ENCODE measurements at regions not wholly inside any gene's neighbourhood (a gene's known extent, or its start where the extent isn't known, plus 50 kb on each side); places are given as distances from the start of the nearest gene placed in this dataset.

DNA sequence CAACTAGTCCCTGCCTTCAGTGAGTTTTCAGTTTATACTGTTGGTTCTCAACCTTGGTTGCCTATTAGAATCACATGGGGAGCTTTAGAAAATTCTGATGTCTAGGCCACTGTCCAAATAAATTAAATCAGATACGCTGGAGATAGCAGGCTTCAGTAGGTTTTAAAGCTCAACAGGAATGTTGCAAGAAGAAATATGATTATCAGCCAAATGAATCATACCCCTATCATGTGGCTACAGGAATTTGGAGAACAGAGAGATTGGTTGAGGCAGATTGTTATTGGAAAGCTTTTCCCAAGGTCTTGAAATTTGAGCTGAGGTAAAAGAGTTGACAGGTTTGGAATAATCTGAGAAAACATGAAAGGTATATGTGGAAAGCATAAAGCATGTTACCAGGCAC lies 125.3 kb downstream of the WIF1 start:
- Histone ChIP-seq H3K27me3 (no peaks in the 10 kb centered on the region), H3K36me3 (no peaks in the 10 kb centered on the region), H3K4me1 (no peaks in the 10 kb centered on the region), H3K4me3 (no peak overlapping the region), H3K9me3 (no peaks in the 10 kb centered on the region), H3K27ac (no peak overlapping the region)
- no peak for DNase-seq
- TF ChIP-seq POLR2A (IDR thresholded peaks at IDR 0.05): no peak
- TF ChIP-seq POLR2AphosphoS5 (IDR thresholded peaks at IDR 0.05): no peak
- no peak for TF ChIP-seq EP300 (IDR thresholded peaks at IDR 0.05)
- TF ChIP-seq, protein P1, sequence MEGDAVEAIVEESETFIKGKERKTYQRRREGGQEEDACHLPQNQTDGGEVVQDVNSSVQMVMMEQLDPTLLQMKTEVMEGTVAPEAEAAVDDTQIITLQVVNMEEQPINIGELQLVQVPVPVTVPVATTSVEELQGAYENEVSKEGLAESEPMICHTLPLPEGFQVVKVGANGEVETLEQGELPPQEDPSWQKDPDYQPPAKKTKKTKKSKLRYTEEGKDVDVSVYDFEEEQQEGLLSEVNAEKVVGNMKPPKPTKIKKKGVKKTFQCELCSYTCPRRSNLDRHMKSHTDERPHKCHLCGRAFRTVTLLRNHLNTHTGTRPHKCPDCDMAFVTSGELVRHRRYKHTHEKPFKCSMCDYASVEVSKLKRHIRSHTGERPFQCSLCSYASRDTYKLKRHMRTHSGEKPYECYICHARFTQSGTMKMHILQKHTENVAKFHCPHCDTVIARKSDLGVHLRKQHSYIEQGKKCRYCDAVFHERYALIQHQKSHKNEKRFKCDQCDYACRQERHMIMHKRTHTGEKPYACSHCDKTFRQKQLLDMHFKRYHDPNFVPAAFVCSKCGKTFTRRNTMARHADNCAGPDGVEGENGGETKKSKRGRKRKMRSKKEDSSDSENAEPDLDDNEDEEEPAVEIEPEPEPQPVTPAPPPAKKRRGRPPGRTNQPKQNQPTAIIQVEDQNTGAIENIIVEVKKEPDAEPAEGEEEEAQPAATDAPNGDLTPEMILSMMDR (IDR thresholded peaks at IDR 0.05): no peak
- WGBS, 2 donors: 92 to 95% methylated on average over 1 of the region's 1 CpG
- intact Hi-C loops (cut with DNase I): no loop called here

DNA sequence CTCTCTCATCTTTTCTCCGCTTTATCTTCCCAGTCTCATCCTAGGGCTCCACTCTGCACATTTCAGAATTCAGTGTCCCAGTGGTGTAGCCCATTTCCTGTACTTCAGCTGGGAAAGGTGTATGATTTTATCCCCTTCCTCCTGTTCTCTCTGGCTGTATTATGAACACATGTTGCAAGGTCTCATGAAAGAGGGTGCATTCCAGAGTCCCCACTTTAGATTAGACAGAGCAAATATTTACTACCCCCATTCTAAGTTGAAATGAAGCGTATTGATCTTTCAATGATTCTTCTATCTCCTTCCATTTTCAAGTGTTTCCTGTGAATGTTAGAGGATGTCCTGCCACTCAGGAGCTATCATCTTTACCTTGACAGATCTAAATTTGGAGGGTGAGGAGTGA lies 123.2 kb downstream of the WIF1 start:
- Histone ChIP-seq H3K27ac (no peak overlapping the region), H3K27me3 (no peaks in the 10 kb centered on the region), H3K36me3 (no peaks in the 10 kb centered on the region), H3K4me3 (no peak overlapping the region), H3K4me1 (no peaks in the 10 kb centered on the region), H3K9me3 (no peaks in the 10 kb centered on the region)
- intact Hi-C loops (cut with DNase I): no loop called here
- TF ChIP-seq EP300 (IDR thresholded peaks at IDR 0.05) (no peak), POLR2A (IDR thresholded peaks at IDR 0.05) (no peak), POLR2AphosphoS5 (IDR thresholded peaks at IDR 0.05) (no peak)
- TF ChIP-seq, protein P1 (IDR thresholded peaks at IDR 0.05): no peak
- WGBS, 2 donors: 60 to 68% methylated on average over 2 of the region's 2 CpGs
- DNase-seq: no peak

DNA sequence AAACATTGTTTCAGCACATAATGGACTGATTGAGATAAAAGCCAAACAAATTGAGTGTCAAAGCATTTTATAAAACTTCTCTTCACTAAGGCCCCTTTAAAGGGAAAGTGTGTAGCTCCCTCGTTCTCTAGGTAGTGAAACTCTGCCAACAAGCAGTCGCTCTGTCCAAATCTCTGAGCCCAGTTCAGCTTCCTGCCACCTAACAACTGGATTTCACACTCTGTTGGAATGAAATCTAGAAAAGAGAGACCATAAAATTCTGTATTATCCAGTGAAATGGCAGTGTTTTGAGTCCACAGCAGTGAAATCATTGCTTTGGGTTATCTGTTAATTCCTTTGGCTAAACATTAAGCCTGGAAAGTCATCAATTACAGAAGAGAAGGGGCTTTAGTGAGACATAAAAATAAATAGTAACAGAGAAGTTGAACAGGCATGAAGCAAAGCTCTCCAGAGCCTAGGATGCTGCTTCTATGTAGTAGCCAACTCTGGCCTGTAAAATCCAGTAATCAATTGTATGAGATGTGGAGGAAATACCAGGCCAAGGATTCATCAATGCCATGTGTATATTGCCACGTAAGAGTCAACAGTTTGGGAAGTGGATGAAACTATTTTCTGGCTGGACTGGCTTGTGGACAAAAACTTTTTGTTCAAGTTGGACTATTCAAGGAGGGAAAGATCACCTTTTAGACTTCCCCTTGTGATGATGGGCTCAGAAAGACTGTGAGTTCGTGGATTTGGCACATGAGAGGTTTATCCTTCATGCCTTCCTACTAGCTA lies 122.5 kb downstream of the WIF1 start:
- intact Hi-C loops (cut with DNase I): no loop called here
- Histone ChIP-seq H3K36me3 (no peaks in the 10 kb centered on the region), H3K27me3 (no peaks in the 10 kb centered on the region), H3K4me1 (no peaks in the 10 kb centered on the region), H3K27ac (no peak overlapping the region), H3K4me3 (no peak overlapping the region), H3K9me3 (no peaks in the 10 kb centered on the region)
- DNase-seq: no peak
- WGBS, 2 donors: 37 to 52% methylated on average over 4 of the region's 4 CpGs
- TF ChIP-seq EP300 (IDR thresholded peaks at IDR 0.05) (no peak), POLR2AphosphoS5 (IDR thresholded peaks at IDR 0.05) (no peak), POLR2A (IDR thresholded peaks at IDR 0.05) (no peak)
- TF ChIP-seq, protein P1 (IDR thresholded peaks at IDR 0.05): no peak

DNA sequence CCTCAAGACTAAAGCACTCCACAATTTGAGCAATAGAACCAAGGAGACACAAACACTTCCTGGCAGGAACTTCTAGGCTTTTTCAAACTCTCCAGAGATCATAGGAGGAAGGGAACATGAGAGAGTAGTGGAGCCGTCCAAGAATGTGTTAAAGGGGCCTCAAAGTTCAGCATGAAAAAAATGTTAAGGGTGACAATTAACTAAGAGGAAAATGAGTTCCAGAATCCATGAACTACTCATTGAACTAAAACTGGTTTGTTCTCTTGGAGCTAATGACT lies 122.0 kb downstream of the WIF1 start:
- no peak for DNase-seq
- Histone ChIP-seq H3K27me3 (no peaks in the 10 kb centered on the region), H3K27ac (no peak overlapping the region), H3K4me3 (no peak overlapping the region), H3K36me3 (no peaks in the 10 kb centered on the region), H3K4me1 (no peaks in the 10 kb centered on the region), H3K9me3 (no peaks in the 10 kb centered on the region)
- intact Hi-C loops (cut with DNase I): no loop called here
- 58 to 61% methylated on average over 1 of the region's 1 CpG for WGBS, 2 donors
- TF ChIP-seq POLR2A (IDR thresholded peaks at IDR 0.05) (no peak), POLR2AphosphoS5 (IDR thresholded peaks at IDR 0.05) (no peak), EP300 (IDR thresholded peaks at IDR 0.05) (no peak)
- TF ChIP-seq, protein P1 (IDR thresholded peaks at IDR 0.05): no peak

Small RNAs in the stretch of these regions (small RNA-seq; reads per million reads assigned to genes)
- gene RNU6ATAC42P: 0 reads per million in 3 donors
